ENCODE measurements at regions not wholly inside any gene's neighbourhood (a gene's known extent, or its start where the extent isn't known, plus 50 kb on each side); places are given as distances from the start of the nearest gene placed in this dataset.

DNA sequence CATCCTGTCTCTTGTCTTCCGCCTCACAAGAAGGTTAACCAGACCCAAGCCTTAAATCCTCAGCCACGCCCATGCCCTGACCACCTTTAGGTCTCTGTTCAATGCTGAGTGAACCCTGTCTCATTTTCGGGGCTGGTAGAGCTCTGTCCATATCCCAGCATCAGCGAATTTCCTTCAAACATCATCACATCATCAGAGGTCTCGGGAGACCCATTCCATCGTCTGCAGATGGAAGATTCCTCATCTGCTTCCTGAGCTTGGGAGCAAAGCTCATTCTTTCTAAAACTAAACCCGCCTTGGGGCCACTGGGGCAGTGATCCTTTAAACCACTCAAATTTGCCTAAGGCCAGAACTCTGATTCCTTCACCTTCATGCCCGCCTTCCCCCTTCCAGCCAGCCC is 173.7 kb downstream of the TTC32 start:
- Histone ChIP-seq H2AFZ (ENCODE audit: low read depth) (no peak overlapping the region), H3K27me3 (ENCODE audit: insufficient read depth, low read depth) (no peaks in the 10 kb centered on the region), H3K9ac (no peak overlapping the region), H3K79me2 (ENCODE audit: insufficient read depth, low read depth) (no peaks in the 10 kb centered on the region), H3K27ac (no peak overlapping the region), H4K20me1 (ENCODE audit: insufficient read depth) (no peaks in the 10 kb centered on the region), H3K4me3 (IDR thresholded peaks at IDR 0.05; ENCODE audit: insufficient read depth, low read depth, low read length) (no peak overlapping the region), H3K4me1 (ENCODE audit: low read depth, poor library complexity, severe bottlenecking) (no peaks in the 10 kb centered on the region), H3K36me3 (ENCODE audit: insufficient read depth) (no peaks in the 10 kb centered on the region), H3K4me2 (no peak overlapping the region)
- TF ChIP-seq, protein P1, sequence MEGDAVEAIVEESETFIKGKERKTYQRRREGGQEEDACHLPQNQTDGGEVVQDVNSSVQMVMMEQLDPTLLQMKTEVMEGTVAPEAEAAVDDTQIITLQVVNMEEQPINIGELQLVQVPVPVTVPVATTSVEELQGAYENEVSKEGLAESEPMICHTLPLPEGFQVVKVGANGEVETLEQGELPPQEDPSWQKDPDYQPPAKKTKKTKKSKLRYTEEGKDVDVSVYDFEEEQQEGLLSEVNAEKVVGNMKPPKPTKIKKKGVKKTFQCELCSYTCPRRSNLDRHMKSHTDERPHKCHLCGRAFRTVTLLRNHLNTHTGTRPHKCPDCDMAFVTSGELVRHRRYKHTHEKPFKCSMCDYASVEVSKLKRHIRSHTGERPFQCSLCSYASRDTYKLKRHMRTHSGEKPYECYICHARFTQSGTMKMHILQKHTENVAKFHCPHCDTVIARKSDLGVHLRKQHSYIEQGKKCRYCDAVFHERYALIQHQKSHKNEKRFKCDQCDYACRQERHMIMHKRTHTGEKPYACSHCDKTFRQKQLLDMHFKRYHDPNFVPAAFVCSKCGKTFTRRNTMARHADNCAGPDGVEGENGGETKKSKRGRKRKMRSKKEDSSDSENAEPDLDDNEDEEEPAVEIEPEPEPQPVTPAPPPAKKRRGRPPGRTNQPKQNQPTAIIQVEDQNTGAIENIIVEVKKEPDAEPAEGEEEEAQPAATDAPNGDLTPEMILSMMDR (conservative IDR thresholded peaks at IDR 0.05; ENCODE audit: low read depth, low read length) = no peak

DNA sequence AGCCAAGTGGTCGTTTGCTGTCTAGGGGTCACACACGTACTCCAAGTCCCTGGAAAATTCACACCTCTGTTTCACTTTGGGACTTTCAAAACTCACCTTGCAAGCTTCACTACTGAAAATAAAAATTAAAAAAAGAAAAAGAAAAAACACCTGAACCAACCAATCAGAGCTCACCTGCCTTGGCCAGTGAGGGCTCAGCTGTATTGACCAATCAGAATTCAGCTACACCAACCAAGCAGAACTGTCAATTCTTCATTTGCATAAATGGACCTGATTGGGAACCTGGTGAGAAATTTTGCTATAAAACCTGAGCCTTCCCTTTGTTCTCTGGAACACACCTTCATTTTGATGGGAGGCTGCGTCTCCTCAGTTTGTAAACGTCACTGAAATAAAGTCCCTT is 176.4 kb downstream of the TTC32 start:
- Histone ChIP-seq H3K4me1 (ENCODE audit: low read depth, poor library complexity, severe bottlenecking) (no peaks in the 10 kb centered on the region), H3K36me3 (ENCODE audit: insufficient read depth) (no peaks in the 10 kb centered on the region), H2AFZ (ENCODE audit: low read depth) (no peak overlapping the region), H3K4me2 (no peak overlapping the region), H3K27ac (no peak overlapping the region), H3K4me3 (IDR thresholded peaks at IDR 0.05; ENCODE audit: insufficient read depth, low read depth, low read length) (no peak overlapping the region), H4K20me1 (ENCODE audit: insufficient read depth) (no peaks in the 10 kb centered on the region), H3K9ac (no peak overlapping the region), H3K79me2 (ENCODE audit: insufficient read depth, low read depth) (no peaks in the 10 kb centered on the region), H3K27me3 (ENCODE audit: insufficient read depth, low read depth) (no peaks in the 10 kb centered on the region)
- TF ChIP-seq, protein P1 (conservative IDR thresholded peaks at IDR 0.05; ENCODE audit: low read depth, low read length) = no peak

DNA sequence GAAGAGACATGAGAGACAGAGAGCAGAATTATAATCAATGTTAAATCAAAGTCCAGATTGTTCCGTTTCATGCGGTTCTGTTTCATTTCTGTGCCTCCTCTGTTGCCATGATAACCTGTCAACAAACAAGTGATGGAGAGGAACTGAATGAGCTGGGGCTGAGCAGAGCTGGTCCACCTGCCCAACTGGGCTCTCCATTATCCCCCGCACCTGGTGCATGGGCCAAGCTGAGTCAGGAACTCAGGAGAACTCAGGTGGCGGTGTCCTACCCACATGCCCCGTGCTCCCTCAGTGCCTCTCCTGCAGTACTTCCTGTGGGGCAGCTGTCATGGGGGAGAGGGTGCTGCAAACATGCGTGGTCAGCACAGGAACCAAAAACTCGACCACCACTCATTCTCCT is 178.8 kb downstream of the TTC32 start:
- no peaks in the 10 kb centered on the region for H3K4me1 ChIP-seq (ENCODE audit: low read depth, poor library complexity, severe bottlenecking)
- no peak overlapping the region for H3K9ac ChIP-seq
- H3K27ac ChIP-seq = no peak overlapping the region
- TF ChIP-seq, protein P1 (conservative IDR thresholded peaks at IDR 0.05; ENCODE audit: low read depth, low read length) = no peak
- no peaks in the 10 kb centered on the region for H4K20me1 ChIP-seq (ENCODE audit: insufficient read depth)
- no peak overlapping the region for H3K4me2 ChIP-seq
- no peaks in the 10 kb centered on the region for H3K27me3 ChIP-seq (ENCODE audit: insufficient read depth, low read depth)
- H2AFZ ChIP-seq (ENCODE audit: low read depth) = no peak overlapping the region
- H3K4me3 ChIP-seq (IDR thresholded peaks at IDR 0.05; ENCODE audit: insufficient read depth, low read depth, low read length) = no peak overlapping the region
- no peaks in the 10 kb centered on the region for H3K79me2 ChIP-seq (ENCODE audit: insufficient read depth, low read depth)
- no peaks in the 10 kb centered on the region for H3K36me3 ChIP-seq (ENCODE audit: insufficient read depth)

DNA sequence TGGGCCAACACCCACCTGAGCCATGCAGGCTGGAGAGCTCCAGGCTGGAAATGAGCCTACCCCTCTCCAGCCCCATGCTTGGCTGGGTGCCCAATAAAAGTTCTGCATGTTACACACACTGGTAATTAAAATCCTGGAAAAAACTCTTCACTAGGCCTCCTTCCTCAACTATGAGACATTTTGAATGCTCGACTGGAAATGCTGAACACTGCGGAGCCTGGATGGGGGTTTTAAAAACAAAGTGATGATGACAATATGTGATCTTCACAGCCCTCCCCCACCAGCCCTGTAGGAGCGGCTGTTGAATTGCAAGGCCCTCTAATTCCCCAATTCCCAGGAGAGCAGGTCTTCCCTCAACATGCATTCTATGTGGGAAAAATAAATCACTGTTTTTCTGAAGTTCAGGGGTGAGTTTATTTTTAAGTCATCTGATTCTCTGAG is 179.2 kb downstream of the TTC32 start:
- Histone ChIP-seq H3K9ac (no peak overlapping the region), H3K27ac (no peak overlapping the region), H3K4me1 (ENCODE audit: low read depth, poor library complexity, severe bottlenecking) (no peaks in the 10 kb centered on the region), H3K4me3 (IDR thresholded peaks at IDR 0.05; ENCODE audit: insufficient read depth, low read depth, low read length) (no peak overlapping the region), H2AFZ (ENCODE audit: low read depth) (no peak overlapping the region), H3K4me2 (no peak overlapping the region), H4K20me1 (ENCODE audit: insufficient read depth) (no peaks in the 10 kb centered on the region), H3K36me3 (ENCODE audit: insufficient read depth) (no peaks in the 10 kb centered on the region), H3K79me2 (ENCODE audit: insufficient read depth, low read depth) (no peaks in the 10 kb centered on the region), H3K27me3 (ENCODE audit: insufficient read depth, low read depth) (no peaks in the 10 kb centered on the region)
- TF ChIP-seq, protein P1 (conservative IDR thresholded peaks at IDR 0.05; ENCODE audit: low read depth, low read length) = no peak

Measured in KMS-11 (cell line).